B cell (primary cell): ENCODE measurements at regions not wholly inside any gene's neighbourhood (a gene's known extent, or its start where the extent isn't known, plus 50 kb on each side); places are given as distances from the start of the nearest gene placed in this dataset.

Source experiments
- ATAC-seq: fragments of 200-7000 bp; cut with Tn5 transposase; one replicate; pipeline ENCODE4 v1.10.0; 2021; ENCODE audit warnings: low read depth, mild to moderate bottlenecking, moderate number of reproducible peaks, moderate library complexity
- CTCF ChIA-PET: fragments of 350-600 bp; sonication (Branson Sonifier 250); formaldehyde crosslinking; loops from one replicate; lab custom pipeline; 2021; ENCODE audit warnings: antibody characterized with exemption, inconsistent platforms; lab: Charles Lee
- POLR2A ChIA-PET: fragments of 350-600 bp; sonication (Branson Sonifier 250); formaldehyde crosslinking; loops from one replicate; lab custom pipeline; 2021; ENCODE audit warnings: antibody characterized with exemption; lab: Charles Lee
- DNase-seq: peaks from one replicate; pipeline ENCODE4 v3.0.0; 2013
- H2AFZ ChIP-seq: 2 replicates; pipeline ENCODE4 v1.6.1; 2012; ENCODE audit warnings: mild to moderate bottlenecking, low read depth, low read length; ENCODE audit not compliant: insufficient read depth, poor library complexity, severe bottlenecking
- H3K27ac ChIP-seq, 2 donors: 1 replicate in 1 of 2; 2 replicates in 1 of 2; pipeline ENCODE4 v1.5.1; 2012 to 2013; ENCODE audit warnings: low read length in 2 of 2, mild to moderate bottlenecking in 2 of 2, moderate library complexity in 1 of 2
- H3K27me3 ChIP-seq, 4 experiments: fragments of 200-600 bp in 1 of 4; sonication (generic) in 1 of 4; replicated peaks in 1 of 4; 1 replicate in 2 of 4; 2 replicates in 2 of 4; pipeline versions ENCODE4 v1.6.1 to v1.7.0; 2013 to 2016; ENCODE audit warnings: low read length in 3 of 4, mild to moderate bottlenecking in 2 of 4, mixed read lengths in 1 of 4, moderate library complexity in 1 of 4; ENCODE audit not compliant: insufficient read depth in 4 of 4, control insufficient read depth in 3 of 4; ENCODE audit errors: control extremely low read depth in 1 of 4
- H3K36me3 ChIP-seq, 2 experiments: replicated peaks in 1 of 2; 1 replicate in 1 of 2; 2 replicates in 1 of 2; pipeline versions ENCODE4 v1.6.1 to v1.7.1; 2013; ENCODE audit warnings: low read length in 1 of 2; ENCODE audit not compliant: insufficient read depth in 2 of 2, control insufficient read depth in 1 of 2; ENCODE audit errors: control extremely low read depth in 1 of 2, extremely low read depth in 1 of 2
- H3K4me1 ChIP-seq, 2 donors: fragments of 200-600 bp in 1 of 2; sonication (generic) in 1 of 2; 1 replicate in 1 of 2; 2 replicates in 1 of 2; pipeline versions ENCODE4 v1.5.1 to v1.6.1; 2013 to 2017; ENCODE audit warnings: low read length in 2 of 2; ENCODE audit not compliant: control insufficient read depth in 2 of 2, insufficient read depth in 2 of 2
- H3K4me2 ChIP-seq: replicated peaks from 2 replicates; pipeline ENCODE3; 2012; ENCODE audit warnings: mild to moderate bottlenecking, low read depth, low read length; ENCODE audit not compliant: poor library complexity, severe bottlenecking
- H3K4me3 ChIP-seq, 5 experiments: fragments of 200-600 bp in 1 of 5; sonication (generic) in 1 of 5; 1 replicate in 3 of 5; 2 replicates in 2 of 5; pipeline versions ENCODE4 v1.5.1 to v1.7.0; 2011 to 2016; ENCODE audit warnings: low read length in 4 of 5, mild to moderate bottlenecking in 4 of 5, low read depth in 2 of 5, control low read depth in 1 of 5, moderate library complexity in 1 of 5; ENCODE audit not compliant: insufficient read depth in 1 of 5; ENCODE audit errors: control extremely low read depth in 1 of 5, extremely low read depth in 1 of 5
- H3K79me2 ChIP-seq: fragments of 200-600 bp; sonication (generic); one replicate; pipeline ENCODE4 v1.6.0; 2016; ENCODE audit warnings: low read length; ENCODE audit not compliant: control insufficient read depth, insufficient read depth
- H3K9ac ChIP-seq: fragments of 200-600 bp; sonication (generic); 2 replicates; pipeline ENCODE4 v1.6.1; 2017; ENCODE audit warnings: mild to moderate bottlenecking, low read length, moderate library complexity
- H3K9me3 ChIP-seq, 3 donors: one replicate each; pipeline versions ENCODE4 v1.6.1 to v1.7.1; 2013; ENCODE audit warnings: low read length in 2 of 3; ENCODE audit not compliant: control insufficient read depth in 2 of 3, insufficient read depth in 1 of 3; ENCODE audit errors: control extremely low read depth in 1 of 3
- H4K20me1 ChIP-seq: 2 replicates; pipeline ENCODE4 v1.6.0; 2012; ENCODE audit warnings: mild to moderate bottlenecking, low read length; ENCODE audit not compliant: insufficient read depth, control insufficient read depth, poor library complexity, severe bottlenecking
- H3K27ac Mint-ChIP-seq: one replicate; pipeline ENCODE4 v1.8.0; 2021; ENCODE audit warnings: mixed read lengths
- H3K27me3 Mint-ChIP-seq: one replicate; pipeline ENCODE4 v1.8.0; 2021; ENCODE audit warnings: mixed read lengths
- H3K4me1 Mint-ChIP-seq: one replicate; pipeline ENCODE4 v1.8.0; 2021; ENCODE audit warnings: mixed read lengths
- H3K4me3 Mint-ChIP-seq: one replicate; pipeline ENCODE4 v1.8.0; 2021; ENCODE audit warnings: mixed read lengths
- H3K9me3 Mint-ChIP-seq: one replicate; pipeline ENCODE4 v1.8.0; 2022; ENCODE audit warnings: mixed read lengths; ENCODE audit not compliant: insufficient read depth
- CTCF ChIP-seq: fragments of 200-600 bp; IDR thresholded peaks from one replicate; pipeline ENCODE4 v1.8.0; 2022; ENCODE audit warnings: antibody characterized with exemption, mild to moderate bottlenecking
- EZH2 ChIP-seq: IDR thresholded peaks from 2 replicates; pipeline ENCODE4 v1.6.1; 2012; ENCODE audit warnings: borderline replicate concordance, low read depth, mild to moderate bottlenecking, moderate library complexity, low read length; ENCODE audit not compliant: insufficient read depth, poor library complexity, severe bottlenecking
- WGBS: methylation state at CpG from one replicate; pipeline ENCODE4 v1.1.5; 2013; ENCODE audit warnings: missing lambda C conversion rate; ENCODE audit not compliant: insufficient coverage; 5-methylcytosine and 5-hydroxymethylcytosine counted together
- intact Hi-C: fragments of 100-400 bp; cut with micrococcal nuclease; formaldehyde crosslinking; loops from one replicate; pipeline ENCODE4 v1.10.0; 2022

DNA sequence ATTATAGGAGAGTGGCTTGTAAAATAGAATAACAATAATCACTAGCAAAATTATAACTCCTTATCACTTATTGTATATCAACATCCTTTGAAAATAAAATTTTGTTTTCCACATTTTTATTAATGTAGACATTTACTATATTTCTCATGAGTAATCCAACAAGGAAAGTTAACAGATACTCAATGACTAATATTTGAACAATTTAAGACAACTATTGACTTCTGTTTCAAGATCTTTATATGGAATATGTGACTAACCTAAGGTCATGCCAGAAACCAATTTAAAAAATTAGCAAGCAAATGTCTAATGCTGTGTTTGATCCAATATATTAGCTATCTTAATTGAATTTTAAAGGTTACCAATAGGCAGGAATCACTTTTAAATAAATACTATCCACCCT, 638.5 kb upstream of the FLRT2 start:
- no peak for ATAC-seq
- Histone ChIP-seq H3K27me3 (no peaks in the 10 kb centered on the region), H3K9me3 (no peaks in the 10 kb centered on the region), H4K20me1 (no peaks in the 10 kb centered on the region), H3K4me2 (no peak overlapping the region), H3K9ac (no peak overlapping the region), H3K4me3 (no peak overlapping the region), H3K4me1 (no peaks in the 10 kb centered on the region), H2AFZ (no peak overlapping the region), H3K36me3 (no peaks in the 10 kb centered on the region), H3K27ac (no peak overlapping the region), H3K79me2 (no peaks in the 10 kb centered on the region)
- Mint-ChIP-seq H3K4me1 (no peaks in the 10 kb centered on the region), H3K4me3 (no peak overlapping the region), H3K27me3 (no peaks in the 10 kb centered on the region), H3K9me3 (no peaks in the 10 kb centered on the region), H3K27ac (no peak overlapping the region)
- POLR2A ChIA-PET, result no interaction called here
- no peak for DNase-seq
- CTCF ChIA-PET, result no interaction called here
- no peak for TF ChIP-seq CTCF
- no peak for TF ChIP-seq EZH2
- intact Hi-C loops, result no loop called here

DNA sequence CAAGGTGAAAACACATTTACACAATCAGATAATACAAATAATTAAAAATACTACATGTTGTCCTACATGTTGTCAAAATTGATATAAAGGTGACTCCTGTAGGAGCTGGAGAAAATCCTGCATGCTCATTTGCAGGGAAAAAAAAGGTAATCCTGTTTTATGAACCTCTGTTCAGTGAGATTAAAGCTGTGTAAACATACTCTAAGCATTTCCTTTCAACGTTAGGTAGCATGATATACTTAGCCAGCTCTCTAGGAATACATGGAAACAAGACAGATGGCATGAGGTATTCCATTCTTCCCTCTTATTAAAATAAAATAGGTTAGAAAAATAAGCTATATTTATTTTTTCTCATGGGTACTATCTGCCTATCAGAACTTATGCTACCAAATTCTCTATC, 635.7 kb upstream of the FLRT2 start:
- CTCF ChIA-PET, result no interaction called here
- H3K9me3 ChIP-seq, result no peaks in the 10 kb centered on the region
- no peaks in the 10 kb centered on the region for H3K27me3 Mint-ChIP-seq
- no peaks in the 10 kb centered on the region for H3K27me3 ChIP-seq
- POLR2A ChIA-PET, result no interaction called here
- no peak for ATAC-seq
- no peaks in the 10 kb centered on the region for H4K20me1 ChIP-seq
- H3K4me3 ChIP-seq, result no peak overlapping the region
- DNase-seq, result no peak
- no peaks in the 10 kb centered on the region for H3K79me2 ChIP-seq
- no peak overlapping the region for H3K9ac ChIP-seq
- no peak for TF ChIP-seq CTCF
- TF ChIP-seq EZH2, result no peak
- H3K4me2 ChIP-seq, result no peak overlapping the region
- intact Hi-C loops, result no loop called here
- no peak overlapping the region for H3K4me3 Mint-ChIP-seq
- H3K27ac Mint-ChIP-seq, result no peak overlapping the region
- no peaks in the 10 kb centered on the region for H3K4me1 Mint-ChIP-seq
- H3K36me3 ChIP-seq, result no peaks in the 10 kb centered on the region
- no CpG with 5 or more reads among the region's 1 CpG for WGBS
- H2AFZ ChIP-seq, result no peak overlapping the region
- H3K4me1 ChIP-seq, result no peaks in the 10 kb centered on the region
- H3K27ac ChIP-seq, result no peak overlapping the region
- H3K9me3 Mint-ChIP-seq, result no peaks in the 10 kb centered on the region
